ENCODE measurements at regions not wholly inside any gene's neighbourhood (a gene's known extent, or its start where the extent isn't known, plus 50 kb on each side); places are given as distances from the start of the nearest gene placed in this dataset.

GRCh38 chr12:124503305-124503704, 64.1 kb downstream of the NCOR2 start:
- no peak for DNase-seq

- no peak for DNase-seq
These were observed 65.0 kb downstream of the NCOR2 start for GRCh38 chr12:124502379-124502778.

- DNase-seq = no peak
These were observed 65.6 kb downstream of the NCOR2 start for GRCh38 chr12:124501827-124502226.

GRCh38 chr12:124501112-124501561, 66.3 kb downstream of the NCOR2 start:
- no peak for DNase-seq

GRCh38 chr12:124499898-124500244, 67.5 kb downstream of the NCOR2 start:
- no peak for DNase-seq

GRCh38 chr12:124499190-124499753, 68.1 kb downstream of the NCOR2 start:
- DNase-seq = no peak

DNA sequence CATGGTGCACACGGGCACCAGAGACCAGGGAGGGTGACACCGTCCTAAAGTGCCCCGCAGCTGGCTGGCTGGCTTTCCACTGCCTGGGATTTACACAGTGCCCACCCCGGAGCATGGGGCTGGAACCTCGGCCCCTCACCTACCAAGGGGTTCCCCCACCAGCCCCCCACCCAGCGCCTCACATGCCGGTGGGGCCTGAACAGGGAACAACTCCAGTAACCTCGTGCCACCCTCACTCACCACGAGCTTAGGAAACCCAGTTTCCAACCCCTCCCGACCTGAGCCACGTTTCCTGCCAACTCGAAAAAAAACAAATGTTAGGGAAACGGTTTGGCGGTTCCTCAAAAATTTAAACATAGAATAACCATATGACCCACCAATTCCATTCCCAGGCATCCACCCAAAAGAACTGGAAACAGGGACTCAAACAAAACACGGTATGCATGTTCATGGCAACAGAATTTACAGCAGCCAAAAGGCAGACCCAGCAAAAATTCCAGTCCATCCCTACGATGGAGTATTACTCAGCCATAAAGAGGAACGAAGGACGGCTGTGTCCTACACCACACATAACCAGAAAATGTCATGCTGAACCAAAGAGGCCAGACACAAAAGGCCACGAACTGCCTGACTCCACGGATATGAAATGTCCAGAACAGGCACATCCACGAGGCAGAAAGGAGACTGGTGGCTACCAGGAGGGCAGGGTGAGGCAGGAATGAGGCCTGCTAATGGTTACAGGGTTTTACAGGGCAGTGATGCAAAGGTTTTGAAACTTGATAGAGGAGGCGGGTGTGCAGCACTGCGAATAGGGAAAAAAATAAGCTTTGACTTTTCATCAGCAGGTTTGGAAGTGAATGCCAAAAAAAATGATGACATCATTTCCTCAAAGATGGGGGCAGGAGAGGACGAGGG, 68.9 kb downstream of the NCOR2 start:
- no peak for DNase-seq

DNA sequence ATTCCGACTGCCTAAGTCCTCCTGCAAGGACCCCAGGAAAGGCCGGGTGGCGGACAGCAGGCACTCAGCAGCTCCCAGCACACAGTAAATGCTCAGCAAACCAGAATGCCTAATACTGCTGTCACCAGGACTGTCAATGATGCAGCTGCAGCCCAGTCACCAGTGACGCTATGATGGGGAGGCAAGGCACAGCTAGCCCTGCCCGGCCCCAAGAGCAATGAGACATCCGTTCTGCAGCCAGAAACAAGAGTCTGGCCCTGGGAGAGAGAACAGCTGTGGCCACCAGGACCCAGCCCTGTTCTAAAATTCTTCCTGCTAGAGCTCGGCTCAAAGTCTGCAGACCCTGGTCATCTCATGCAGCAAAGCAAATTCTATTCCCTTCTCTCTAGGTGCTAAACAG, 69.8 kb downstream of the NCOR2 start:
- no peak for DNase-seq

GRCh38 chr12:124497039-124497438, 70.4 kb downstream of the NCOR2 start:
- DNase-seq = no peak

- DNase-seq = no peak
These were observed 70.8 kb downstream of the NCOR2 start for GRCh38 chr12:124496584-124496983.

DNA sequence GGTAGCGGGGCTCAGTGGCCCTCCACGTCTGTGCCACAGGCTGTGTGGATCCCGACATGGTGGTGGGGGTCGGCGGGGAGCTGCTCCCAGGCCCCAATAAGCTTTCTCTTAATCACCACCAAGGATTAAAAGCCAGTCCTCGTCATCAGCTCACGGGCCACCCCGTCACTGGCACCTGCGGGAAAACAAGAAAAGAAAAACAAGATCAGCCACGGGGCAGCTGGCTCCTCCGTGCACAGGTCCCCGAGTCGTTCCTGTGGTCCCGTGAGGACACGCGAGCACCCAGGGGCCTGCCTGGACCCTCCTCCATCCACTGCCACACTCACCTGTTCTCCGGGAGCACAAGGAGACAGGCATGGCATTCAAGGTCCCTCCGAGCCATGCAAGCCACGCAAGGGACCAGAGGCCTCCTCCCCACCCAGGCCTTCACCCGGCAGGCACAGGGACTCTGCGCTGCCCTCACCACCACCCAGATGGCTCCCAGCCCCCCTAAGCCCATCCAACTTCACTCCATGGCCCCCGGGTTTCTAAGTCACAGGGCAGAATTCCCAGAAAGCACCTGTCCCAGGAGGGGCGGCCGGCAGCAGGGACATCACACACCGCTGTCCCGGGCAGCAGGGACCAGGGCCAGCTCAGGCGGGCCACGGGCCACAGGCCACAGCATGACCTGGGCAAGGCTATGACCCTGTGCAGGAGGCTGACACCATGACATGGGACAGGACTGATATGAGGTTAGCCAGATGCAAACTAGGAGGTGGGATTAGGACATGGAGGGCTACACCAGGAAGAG, 72.0 kb downstream of the NCOR2 start:
- DNase-seq = no peak

GRCh38 chr12:124494751-124495129, 72.7 kb downstream of the NCOR2 start:
- DNase-seq = no peak

- no peak for DNase-seq
These were observed 73.3 kb downstream of the NCOR2 start for GRCh38 chr12:124493809-124494750.

- no peak for DNase-seq
These were observed 74.3 kb downstream of the NCOR2 start for GRCh38 chr12:124492879-124493808.

DNA sequence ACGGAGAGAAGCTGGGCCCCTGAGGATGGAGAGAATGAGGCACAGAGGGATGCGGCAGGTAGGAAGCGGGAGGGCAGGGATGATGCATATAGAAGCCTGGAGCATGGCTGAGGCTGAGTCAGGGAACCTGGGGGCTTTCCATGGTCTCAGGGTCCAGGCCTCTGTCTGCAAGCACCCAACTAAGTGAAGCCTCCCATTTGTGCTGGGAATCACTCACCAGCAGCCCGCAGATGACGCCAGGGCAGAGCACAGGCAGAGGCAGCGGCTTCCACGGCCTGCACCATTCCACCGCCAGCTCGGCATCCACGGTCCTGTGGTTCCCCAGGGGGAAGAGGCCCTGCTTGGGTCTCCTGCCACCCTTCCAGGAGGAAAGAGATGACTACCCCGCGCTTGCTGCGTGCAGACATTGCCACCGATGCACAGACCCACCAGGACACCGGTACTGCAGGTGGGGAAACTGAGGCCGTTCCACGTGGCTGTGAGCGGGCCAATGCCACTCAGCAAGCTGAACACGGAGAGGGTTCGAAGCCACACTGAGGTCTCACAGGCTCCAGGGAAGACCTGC, 75.5 kb downstream of the NCOR2 start:
- no peak for DNase-seq

DNA sequence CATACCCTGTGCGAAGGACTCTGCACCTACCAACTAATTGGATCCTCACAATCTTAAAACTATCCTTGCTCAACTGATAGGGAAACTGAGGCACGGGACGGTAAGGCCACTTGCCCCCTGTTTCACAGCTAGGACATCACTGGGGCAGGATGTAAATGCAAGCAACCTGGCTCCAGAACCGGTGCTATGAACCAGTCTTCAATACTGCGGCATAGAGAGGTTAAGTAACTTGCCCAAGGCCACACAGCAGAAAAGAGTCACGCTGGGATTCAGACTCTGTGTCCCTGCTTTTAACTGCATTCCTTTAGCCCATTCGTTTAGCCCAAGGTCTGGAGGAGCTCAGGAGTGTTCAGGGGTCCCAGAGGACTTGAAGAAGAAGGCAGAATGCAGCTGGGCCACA, 76.1 kb downstream of the NCOR2 start:
- no peak for DNase-seq

DNA sequence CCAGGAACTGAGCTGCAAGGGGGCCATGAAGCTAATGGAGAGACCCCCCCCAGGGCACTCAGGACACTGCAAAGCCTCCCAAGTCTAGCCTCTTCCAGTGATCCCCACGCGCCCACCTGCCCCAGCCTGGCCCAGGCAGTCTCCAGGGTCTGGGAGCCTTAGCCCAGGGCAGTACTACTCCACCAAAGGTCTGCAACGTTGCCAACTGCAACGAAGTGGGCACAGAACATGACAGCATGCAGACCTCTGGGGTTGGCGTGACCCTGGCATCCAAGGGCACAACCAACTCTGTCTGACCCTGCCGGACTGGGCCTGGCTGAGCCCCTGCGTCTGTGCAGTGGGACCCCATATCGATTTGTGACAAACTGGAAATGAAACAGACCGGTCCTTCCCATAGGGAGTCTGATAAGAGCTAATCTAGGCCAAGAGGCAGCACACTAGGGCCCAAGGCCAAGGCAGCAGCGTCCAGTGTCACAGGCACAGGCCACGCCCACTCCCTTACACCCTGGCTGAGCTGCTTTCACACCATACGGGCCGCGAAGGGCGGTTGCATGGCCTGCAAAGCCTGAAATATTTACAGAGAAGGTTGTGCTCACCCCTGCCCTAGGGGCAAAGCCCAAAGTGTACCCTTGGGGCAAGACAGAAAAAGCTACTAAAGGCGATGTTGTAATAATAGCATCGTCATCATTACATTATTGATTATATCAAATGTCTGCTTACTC, 76.7 kb downstream of the NCOR2 start:
- DNase-seq = no peak

GRCh38 chr12:124489915-124490583, 77.4 kb downstream of the NCOR2 start:
- DNase-seq = no peak

- no peak for DNase-seq
These were observed 78.2 kb downstream of the NCOR2 start for GRCh38 chr12:124489220-124489619.

GRCh38 chr12:124488520-124488919, 78.9 kb downstream of the NCOR2 start:
- DNase-seq = no peak
